Superior temporal gyrus (tissue), 1 donor: ENCODE measurements at regions not wholly inside any gene's neighbourhood (a gene's known extent, or its start where the extent isn't known, plus 50 kb on each side); places are given as distances from the start of the nearest gene placed in this dataset.
"Not testable (repeated sequence)": the region's sequence is repeated elsewhere in the genome, so short reads cannot be mapped to it uniquely, and the experiment has no call there.

Experiments
- DNase-seq: peaks from one replicate; pipeline ENCODE4 v3.0.0-alpha.2; 2016; ENCODE audit errors: extremely low spot score

GRCh38 chr13:44054525-44054924, 174.8 kb downstream of the LACC1 start:
- no peak for DNase-seq

DNA sequence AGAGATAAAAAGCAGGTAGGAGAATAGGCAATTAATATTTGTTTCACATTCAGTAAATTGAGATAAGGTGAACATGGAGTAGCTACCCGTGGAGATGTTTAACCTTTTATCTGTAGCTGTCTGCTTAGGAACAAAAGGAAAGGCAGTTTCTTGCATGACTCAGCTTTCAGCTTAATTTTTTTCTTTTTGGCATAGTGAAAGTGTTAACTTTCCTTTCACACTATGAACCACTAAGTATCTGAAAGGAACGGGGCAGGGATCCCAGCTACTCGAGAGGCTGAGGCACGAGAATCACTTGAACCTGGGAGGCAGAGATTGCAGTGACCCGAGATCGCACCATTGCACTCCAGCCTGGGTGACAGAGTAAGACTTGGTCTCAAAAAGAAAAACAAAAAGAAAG, 176.0 kb downstream of the LACC1 start:
- not testable (repeated sequence) for DNase-seq

- no peak for DNase-seq
Observed at GRCh38 chr13:44058067-44058466, 178.4 kb downstream of the LACC1 start.

DNA sequence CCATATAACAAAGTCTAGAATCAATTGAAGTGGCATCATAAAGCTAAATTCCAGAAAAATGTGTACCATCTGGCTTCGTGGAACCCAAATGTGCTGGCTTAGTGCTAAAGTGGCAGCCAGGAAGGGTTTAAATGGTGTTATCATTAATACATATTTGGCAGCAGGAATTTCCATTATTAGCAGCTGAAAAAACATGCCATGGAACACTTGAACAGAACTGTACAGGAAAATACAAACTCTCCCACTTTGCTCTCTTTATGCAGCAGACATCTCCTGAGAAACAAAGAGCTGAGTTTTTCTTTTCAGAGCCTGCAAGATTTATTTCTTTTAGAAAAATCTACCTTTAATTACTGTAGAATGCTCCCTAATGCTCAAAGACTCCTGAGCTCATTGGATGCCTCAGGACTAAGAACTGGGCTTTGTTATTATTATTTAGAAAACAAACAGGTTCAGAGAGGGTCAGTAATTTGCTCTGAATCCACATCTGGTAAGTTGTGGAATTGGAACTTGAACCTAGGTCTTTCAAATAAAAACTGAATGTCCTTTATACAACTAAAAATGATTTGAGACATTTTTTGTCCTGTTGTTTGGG, 179.0 kb downstream of the LACC1 start:
- no peak for DNase-seq

GRCh38 chr13:44061876-44062275, 182.2 kb downstream of the LACC1 start:
- no peak for DNase-seq

DNA sequence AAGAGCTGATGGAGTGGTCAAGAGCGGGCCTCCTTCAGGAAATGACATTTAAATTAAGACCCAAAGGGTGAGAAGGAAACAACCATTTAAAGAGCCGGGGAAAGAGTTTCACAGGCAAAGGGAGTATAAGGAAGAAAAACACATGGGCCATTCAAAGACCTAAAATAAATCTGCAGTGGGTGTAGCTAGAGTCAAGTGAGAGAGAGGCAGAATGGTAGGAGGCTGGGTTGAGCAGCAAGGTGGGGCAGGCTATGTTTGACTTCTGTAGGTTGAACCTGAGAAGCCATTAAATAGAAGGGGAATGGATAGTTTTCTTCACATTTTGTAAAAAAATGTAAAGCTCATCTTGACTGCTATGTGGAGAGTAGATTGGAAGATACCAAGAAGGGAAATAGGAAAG, 183.8 kb downstream of the LACC1 start:
- no peak for DNase-seq

- no peak for DNase-seq
Observed at GRCh38 chr13:44063881-44064280, 184.2 kb downstream of the LACC1 start.

- DNase-seq = no peak
Observed at GRCh38 chr13:44064357-44064756, 184.7 kb downstream of the LACC1 start.

- no peak for DNase-seq
Observed at GRCh38 chr13:44068169-44068568, 188.5 kb downstream of the LACC1 start.

GRCh38 chr13:44068737-44069136, 189.0 kb downstream of the LACC1 start:
- DNase-seq = no peak

DNA sequence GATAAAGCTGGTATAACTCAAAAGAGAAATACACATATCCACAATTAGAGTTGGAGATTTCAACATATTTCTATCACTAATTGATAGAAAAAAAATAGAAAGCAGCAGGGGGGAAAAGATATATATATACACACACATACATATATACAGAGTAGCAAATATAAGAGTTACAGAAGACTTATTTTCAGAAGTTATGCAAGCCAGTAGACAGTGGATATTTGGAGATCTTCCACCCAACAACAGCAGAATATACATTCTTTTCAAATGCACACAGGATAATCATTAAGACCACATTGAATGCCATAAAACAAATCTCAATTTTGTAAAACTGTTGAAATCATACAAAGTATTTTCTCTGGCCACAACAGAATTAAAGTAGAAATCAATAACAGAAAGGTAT, 192.8 kb downstream of the LACC1 start:
- DNase-seq = no peak

DNA sequence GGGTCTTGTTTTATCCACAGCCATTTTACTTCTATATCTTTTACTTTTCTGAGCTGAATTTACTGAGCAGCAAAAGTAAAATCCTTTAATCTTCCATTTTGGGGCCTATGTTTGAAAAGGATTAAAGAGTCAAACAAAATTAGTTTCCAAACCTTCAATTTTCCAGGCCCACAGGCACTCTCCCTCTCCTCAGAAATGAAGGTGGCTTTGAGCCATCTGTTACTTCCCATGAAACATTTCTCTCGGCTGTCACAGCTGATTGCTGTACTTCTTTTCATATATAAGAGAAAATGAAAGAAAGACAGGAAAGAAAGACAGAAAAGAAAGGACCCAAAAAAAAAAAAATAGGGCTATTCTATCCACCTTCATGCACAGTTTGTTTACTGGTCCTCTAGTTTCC, 194.9 kb downstream of the LACC1 start:
- no peak for DNase-seq

DNA sequence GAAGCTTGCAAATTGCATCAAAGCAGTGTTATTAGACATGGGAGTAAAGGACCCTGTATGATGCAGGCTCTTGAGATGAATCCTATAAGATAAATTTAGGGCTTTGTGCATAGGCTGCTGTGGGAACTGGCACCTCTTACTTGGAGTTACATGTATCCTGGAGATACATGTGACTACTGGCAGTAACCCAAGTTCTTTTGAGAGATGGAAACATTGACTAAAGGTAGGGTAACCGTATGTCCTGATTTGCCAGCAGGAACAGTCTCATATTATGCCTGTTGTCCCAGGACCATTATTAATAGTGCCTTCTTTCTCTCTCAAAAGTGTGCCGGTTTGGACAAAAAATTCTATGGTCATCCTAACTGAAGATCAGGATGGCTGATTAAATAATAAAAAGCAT, 195.4 kb downstream of the LACC1 start:
- DNase-seq = no peak

GRCh38 chr13:44078806-44079376, 199.2 kb downstream of the LACC1 start:
- DNase-seq = no peak

GRCh38 chr13:44079413-44080205, 199.9 kb downstream of the LACC1 start:
- DNase-seq = no peak

- DNase-seq = no peak
Observed at GRCh38 chr13:44084146-44084545, 204.4 kb downstream of the LACC1 start.

GRCh38 chr13:44086389-44086788, 206.7 kb downstream of the LACC1 start:
- no peak for DNase-seq

GRCh38 chr13:44088411-44088810, 208.7 kb downstream of the LACC1 start:
- DNase-seq = no peak

DNA sequence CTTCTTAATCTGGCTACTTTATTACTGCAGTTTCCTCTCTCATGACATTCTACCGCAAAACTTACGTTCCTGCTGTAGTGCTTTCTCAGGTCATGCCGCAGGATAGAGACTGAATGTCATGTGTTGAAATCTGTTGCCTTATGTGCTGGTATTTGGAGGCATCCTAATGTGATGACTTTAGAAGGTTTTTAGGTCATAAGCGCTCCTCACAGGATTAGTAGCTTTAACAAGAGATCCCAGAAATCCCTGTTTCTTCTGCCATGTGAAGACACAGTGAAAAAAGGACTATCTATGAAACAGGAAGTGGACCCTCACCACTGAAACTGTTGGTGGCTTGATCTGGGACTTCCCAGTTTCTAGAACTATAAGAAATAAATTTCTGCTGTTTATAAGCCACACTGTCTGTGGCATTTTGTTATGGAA, 209.3 kb downstream of the LACC1 start:
- no peak for DNase-seq

GRCh38 chr13:44089452-44089851, 209.7 kb downstream of the LACC1 start:
- no peak for DNase-seq

GRCh38 chr13:44092078-44092970, 212.6 kb downstream of the LACC1 start:
- no peak for DNase-seq
